ENCODE measurements at regions not wholly inside any gene's neighbourhood (a gene's known extent, or its start where the extent isn't known, plus 50 kb on each side); places are given as distances from the start of the nearest gene placed in this dataset.

- DNase-seq: no peak
- TF ChIP-seq CTCF (IDR thresholded peaks at IDR 0.05; ENCODE audit: borderline replicate concordance): no peak
- peaks cover 70% of the 10 kb centered on the region for H3K4me1 ChIP-seq
- no peak overlapping the region for H3K4me3 ChIP-seq
- no peaks in the 10 kb centered on the region for H3K9me3 ChIP-seq (replicated peaks)
- H3K36me3 ChIP-seq: no peaks in the 10 kb centered on the region
- intact Hi-C loops (cut with micrococcal nuclease): loop anchor here (10.0 kb wide), 1 partner anchor 384 kb away; the partner anchor contains the start of gene CITED2
- no peak overlapping the region for H3K27ac ChIP-seq (replicated peaks)
- no peaks in the 10 kb centered on the region for H3K27me3 ChIP-seq (ENCODE audit: low read depth)
Measured at GRCh38 chr6:139759086-139759485, 384.6 kb upstream of the CITED2 start.

GRCh38 chr6:139758209-139758611, 383.8 kb upstream of the CITED2 start:
- TF ChIP-seq CTCF (IDR thresholded peaks at IDR 0.05; ENCODE audit: borderline replicate concordance): no peak
- no peak for DNase-seq
- peak overlapping the region; percentile 64 for H3K27ac ChIP-seq (replicated peaks)
- H3K36me3 ChIP-seq: no peaks in the 10 kb centered on the region
- no peak overlapping the region for H3K4me3 ChIP-seq
- no peaks in the 10 kb centered on the region for H3K9me3 ChIP-seq (replicated peaks)
- peaks cover 61% of the 10 kb centered on the region for H3K4me1 ChIP-seq
- intact Hi-C loops (cut with micrococcal nuclease): loop anchor here (10.0 kb wide), 1 partner anchor 383 kb away; the partner anchor contains the start of gene CITED2
- H3K27me3 ChIP-seq (ENCODE audit: low read depth): no peaks in the 10 kb centered on the region

- DNase-seq: no peak
- TF ChIP-seq CTCF (IDR thresholded peaks at IDR 0.05; ENCODE audit: borderline replicate concordance): no peak
- H3K9me3 ChIP-seq (replicated peaks): no peaks in the 10 kb centered on the region
- H3K36me3 ChIP-seq: no peaks in the 10 kb centered on the region
- H3K4me3 ChIP-seq: no peak overlapping the region
- peak overlapping the region; percentile 64 for H3K27ac ChIP-seq (replicated peaks)
- intact Hi-C loops (cut with micrococcal nuclease): loop anchor here (10.0 kb wide), 1 partner anchor 383 kb away; the partner anchor contains the start of gene CITED2
- no peaks in the 10 kb centered on the region for H3K27me3 ChIP-seq (ENCODE audit: low read depth)
- peaks cover 57% of the 10 kb centered on the region for H3K4me1 ChIP-seq
Measured at GRCh38 chr6:139757784-139758183, 383.3 kb upstream of the CITED2 start.

- DNase-seq: no peak
- Histone ChIP-seq H3K9me3 (replicated peaks) (no peaks in the 10 kb centered on the region), H3K27me3 (ENCODE audit: low read depth) (no peaks in the 10 kb centered on the region), H3K36me3 (no peaks in the 10 kb centered on the region), H3K4me3 (no peak overlapping the region), H3K27ac (replicated peaks) (no peak overlapping the region), H3K4me1 (peaks cover 44% of the 10 kb centered on the region)
- TF ChIP-seq CTCF (IDR thresholded peaks at IDR 0.05; ENCODE audit: borderline replicate concordance): no peak
- intact Hi-C loops (cut with micrococcal nuclease): loop anchor here (10.0 kb wide), 1 partner anchor 382 kb away; the partner anchor contains the start of gene CITED2
Measured at GRCh38 chr6:139756381-139756780, 381.9 kb upstream of the CITED2 start.

GRCh38 chr6:139754898-139755775, 380.7 kb upstream of the CITED2 start:
- intact Hi-C loops (cut with micrococcal nuclease): loop anchor here (10.0 kb wide), 1 partner anchor 380 kb away; the partner anchor contains the start of gene CITED2
- peak overlapping the region; percentile 2 for H3K27ac ChIP-seq (replicated peaks)
- DNase-seq: no peak
- TF ChIP-seq CTCF (IDR thresholded peaks at IDR 0.05; ENCODE audit: borderline replicate concordance): no peak
- H3K4me1 ChIP-seq: peaks cover 38% of the 10 kb centered on the region
- no peaks in the 10 kb centered on the region for H3K36me3 ChIP-seq
- no peak overlapping the region for H3K4me3 ChIP-seq
- H3K9me3 ChIP-seq (replicated peaks): no peaks in the 10 kb centered on the region
- no peaks in the 10 kb centered on the region for H3K27me3 ChIP-seq (ENCODE audit: low read depth)
